Neuronal stem cell (in vitro differentiated cells): ENCODE measurements at regions not wholly inside any gene's neighbourhood (a gene's known extent, or its start where the extent isn't known, plus 50 kb on each side); places are given as distances from the start of the nearest gene placed in this dataset.

Experiments used
- DNase-seq: peaks from one replicate; pipeline ENCODE4 v3.0.0-alpha.2; 2013; ENCODE audit warnings: low spot score
- H2AFZ ChIP-seq: one replicate; pipeline ENCODE4 v1.6.1; 2013; ENCODE audit warnings: mild to moderate bottlenecking, low read length, inconsistent platforms
- H2AK5ac ChIP-seq: 2 replicates; pipeline ENCODE4 v1.6.1; 2013; ENCODE audit warnings: low read depth, mild to moderate bottlenecking, inconsistent platforms, low read length, moderate library complexity, mixed read lengths
- H2BK120ac ChIP-seq: 2 replicates; pipeline ENCODE4 v1.6.1; 2013; ENCODE audit warnings: low read depth, mild to moderate bottlenecking, inconsistent platforms, low read length, moderate library complexity, mixed read lengths
- H2BK12ac ChIP-seq: one replicate; pipeline ENCODE4 v1.6.1; 2013; ENCODE audit warnings: low read length, inconsistent platforms
- H2BK15ac ChIP-seq: 2 replicates; pipeline ENCODE4 v1.6.1; 2013; ENCODE audit warnings: mild to moderate bottlenecking, low read length, inconsistent platforms, mixed read lengths
- H2BK5ac ChIP-seq: one replicate; pipeline ENCODE4 v1.6.1; 2013; ENCODE audit warnings: inconsistent platforms, mild to moderate bottlenecking, low read length, moderate library complexity
- H3K14ac ChIP-seq: one replicate; pipeline ENCODE4 v1.6.1; 2013; ENCODE audit warnings: low read length, inconsistent platforms
- H3K18ac ChIP-seq: 2 replicates; pipeline ENCODE4 v1.6.1; 2013; ENCODE audit warnings: low read length, inconsistent platforms
- H3K23ac ChIP-seq: 2 replicates; pipeline ENCODE4 v1.6.1; 2013; ENCODE audit warnings: low read depth, mild to moderate bottlenecking, mixed read lengths, low read length, inconsistent platforms; ENCODE audit not compliant: poor library complexity
- H3K27ac ChIP-seq: replicated peaks from 3 replicates; pipeline ENCODE4 v1.5.1; 2013; ENCODE audit warnings: low read length, inconsistent platforms
- H3K27me3 ChIP-seq, 3 experiments: 2 replicates each; pipeline ENCODE4 v1.6.1; 2013; ENCODE audit warnings: low read length in 3 of 3, mild to moderate bottlenecking in 2 of 3, inconsistent platforms in 1 of 3, low read depth in 1 of 3, mixed read lengths in 1 of 3, moderate library complexity in 1 of 3; ENCODE audit not compliant: control insufficient read depth in 3 of 3, insufficient read depth in 3 of 3
- H3K36me3 ChIP-seq, 2 donors: replicated peaks in 1 of 2; 2 replicates each; pipeline ENCODE4 v1.6.1; 2013; ENCODE audit warnings: low read length in 2 of 2; ENCODE audit not compliant: control insufficient read depth in 2 of 2, insufficient read depth in 2 of 2
- H3K4ac ChIP-seq: 2 replicates; pipeline ENCODE4 v1.6.1; 2013; ENCODE audit warnings: inconsistent platforms, mild to moderate bottlenecking, low read length, moderate library complexity
- H3K4me1 ChIP-seq, 2 donors: 1 replicate in 1 of 2; 2 replicates in 1 of 2; pipeline ENCODE4 v1.6.1; 2013; ENCODE audit warnings: low read length in 2 of 2, low read depth in 1 of 2; ENCODE audit not compliant: control insufficient read depth in 2 of 2, insufficient read depth in 1 of 2
- H3K4me2 ChIP-seq: one replicate; pipeline ENCODE4 v1.6.1; 2013; ENCODE audit warnings: mild to moderate bottlenecking, low read length, inconsistent platforms; ENCODE audit not compliant: insufficient read depth, poor library complexity, severe bottlenecking
- H3K4me3 ChIP-seq, 2 donors: 2 replicates each; pipeline ENCODE4 v1.5.1; 2013; ENCODE audit warnings: low read length in 2 of 2, mild to moderate bottlenecking in 2 of 2, inconsistent platforms in 1 of 2, moderate library complexity in 1 of 2
- H3K79me1 ChIP-seq: one replicate; pipeline ENCODE4 v1.6.1; 2013; ENCODE audit warnings: low read depth, mild to moderate bottlenecking, inconsistent platforms, low read length, moderate library complexity
- H3K9ac ChIP-seq: one replicate; pipeline ENCODE4 v1.6.1; 2013; ENCODE audit warnings: mild to moderate bottlenecking, low read depth, low read length, inconsistent platforms; ENCODE audit not compliant: poor library complexity
- H3K9me3 ChIP-seq, 2 donors: replicated peaks in 1 of 2; 2 replicates each; pipeline versions ENCODE3 to v1.6.1; 2013; ENCODE audit warnings: low read length in 2 of 2, mild to moderate bottlenecking in 2 of 2, inconsistent platforms in 1 of 2, low read depth in 1 of 2, mixed read lengths in 1 of 2, moderate library complexity in 1 of 2; ENCODE audit not compliant: control insufficient read depth in 2 of 2, insufficient read depth in 1 of 2
- H4K8ac ChIP-seq: one replicate; pipeline ENCODE4 v1.6.1; 2013; ENCODE audit warnings: low read depth, mild to moderate bottlenecking, inconsistent platforms, low read length, moderate library complexity
- H4K91ac ChIP-seq: one replicate; pipeline ENCODE4 v1.6.1; 2013; ENCODE audit warnings: low read length, low read depth, mild to moderate bottlenecking, inconsistent platforms; ENCODE audit not compliant: poor library complexity
- WGBS, 2 donors: extraction: QIAGEN DNeasy Blood & Tissue Kit; methylation state at CpG; one replicate each; pipeline ENCODE4 v1.1.7; 2013; ENCODE audit warnings: missing lambda C conversion rate in 2 of 2, mixed read lengths in 1 of 2; ENCODE audit not compliant: insufficient read length in 2 of 2, insufficient replicate concordance in 1 of 2; ENCODE audit errors: extremely low coverage in 2 of 2; 5-methylcytosine and 5-hydroxymethylcytosine counted together

- no peak overlapping the region for H3K4me2 ChIP-seq
- H4K91ac ChIP-seq, result no peak overlapping the region
- no CpG with 5 or more reads among the region's 12 CpGs for WGBS, 2 donors
- H3K9ac ChIP-seq, result no peak overlapping the region
- no peak overlapping the region for H3K18ac ChIP-seq
- peak overlapping the region; percentile 12 for H3K23ac ChIP-seq
- no peak for DNase-seq
- no peak overlapping the region for H3K14ac ChIP-seq
- no peak overlapping the region for H2BK5ac ChIP-seq
- H3K27ac ChIP-seq, result no peak overlapping the region
- H3K4me1 ChIP-seq, result peaks cover 0 to 1% of the 10 kb centered on the region in 2 donors
- no peak overlapping the region for H2BK15ac ChIP-seq
- H3K4me3 ChIP-seq, result no peak overlapping the region
- no peaks in the 10 kb centered on the region for H3K36me3 ChIP-seq
- no peak overlapping the region for H2AFZ ChIP-seq
- no peak overlapping the region for H2BK120ac ChIP-seq
- no peaks in the 10 kb centered on the region for H3K9me3 ChIP-seq
- H2BK12ac ChIP-seq, result no peak overlapping the region
- no peaks in the 10 kb centered on the region for H3K27me3 ChIP-seq
- no peak overlapping the region for H4K8ac ChIP-seq
- no peaks in the 10 kb centered on the region for H3K79me1 ChIP-seq
- no peak overlapping the region for H3K4ac ChIP-seq
- no peak overlapping the region for H2AK5ac ChIP-seq
Observed at GRCh38 chr15:100759698-100760356, 119.8 kb upstream of the ALDH1A3 start.

GRCh38 chr15:100760357-100760903 is 119.2 kb upstream of the ALDH1A3 start:
- no peak overlapping the region for H3K23ac ChIP-seq
- H3K27ac ChIP-seq, result no peak overlapping the region
- no peak overlapping the region for H3K4me2 ChIP-seq
- no peak overlapping the region for H3K4ac ChIP-seq
- no peaks in the 10 kb centered on the region for H3K9me3 ChIP-seq
- H3K36me3 ChIP-seq, result no peaks in the 10 kb centered on the region
- H3K4me1 ChIP-seq, result peaks cover 0 to 1% of the 10 kb centered on the region in 2 donors
- no peak overlapping the region for H2AFZ ChIP-seq
- H3K79me1 ChIP-seq, result no peaks in the 10 kb centered on the region
- H2BK15ac ChIP-seq, result no peak overlapping the region
- no peak overlapping the region for H3K9ac ChIP-seq
- H4K91ac ChIP-seq, result no peak overlapping the region
- H3K27me3 ChIP-seq, result no peaks in the 10 kb centered on the region
- H3K4me3 ChIP-seq, result no peak overlapping the region
- no peak overlapping the region for H3K18ac ChIP-seq
- H2BK5ac ChIP-seq, result no peak overlapping the region
- no peak overlapping the region for H2AK5ac ChIP-seq
- no CpG with 5 or more reads among the region's 6 CpGs for WGBS, 2 donors
- H2BK120ac ChIP-seq, result no peak overlapping the region
- no peak overlapping the region for H4K8ac ChIP-seq
- no peak for DNase-seq
- H3K14ac ChIP-seq, result no peak overlapping the region
- H2BK12ac ChIP-seq, result no peak overlapping the region

GRCh38 chr15:100761290-100761935 is 118.2 kb upstream of the ALDH1A3 start:
- H3K4me1 ChIP-seq, result peaks cover 0 to 4% of the 10 kb centered on the region in 2 donors
- H4K8ac ChIP-seq, result no peak overlapping the region
- no peak overlapping the region for H2BK120ac ChIP-seq
- H2BK5ac ChIP-seq, result no peak overlapping the region
- no peak overlapping the region for H3K4me2 ChIP-seq
- H2AFZ ChIP-seq, result no peak overlapping the region
- H3K4ac ChIP-seq, result no peak overlapping the region
- no peak overlapping the region for H3K23ac ChIP-seq
- no peak for DNase-seq
- H3K79me1 ChIP-seq, result no peaks in the 10 kb centered on the region
- no peak overlapping the region for H4K91ac ChIP-seq
- no peaks in the 10 kb centered on the region for H3K36me3 ChIP-seq
- no peak overlapping the region for H3K4me3 ChIP-seq
- H2AK5ac ChIP-seq, result peak overlapping the region; percentile 15
- H3K14ac ChIP-seq, result no peak overlapping the region
- no peak overlapping the region for H3K9ac ChIP-seq
- no peak overlapping the region for H2BK15ac ChIP-seq
- H3K27ac ChIP-seq, result no peak overlapping the region
- no peaks in the 10 kb centered on the region for H3K27me3 ChIP-seq
- no peaks in the 10 kb centered on the region for H3K9me3 ChIP-seq
- WGBS, 2 donors, result no CpG with 5 or more reads among the region's 13 CpGs
- H3K18ac ChIP-seq, result peak overlapping the region; percentile 6
- H2BK12ac ChIP-seq, result no peak overlapping the region

DNA sequence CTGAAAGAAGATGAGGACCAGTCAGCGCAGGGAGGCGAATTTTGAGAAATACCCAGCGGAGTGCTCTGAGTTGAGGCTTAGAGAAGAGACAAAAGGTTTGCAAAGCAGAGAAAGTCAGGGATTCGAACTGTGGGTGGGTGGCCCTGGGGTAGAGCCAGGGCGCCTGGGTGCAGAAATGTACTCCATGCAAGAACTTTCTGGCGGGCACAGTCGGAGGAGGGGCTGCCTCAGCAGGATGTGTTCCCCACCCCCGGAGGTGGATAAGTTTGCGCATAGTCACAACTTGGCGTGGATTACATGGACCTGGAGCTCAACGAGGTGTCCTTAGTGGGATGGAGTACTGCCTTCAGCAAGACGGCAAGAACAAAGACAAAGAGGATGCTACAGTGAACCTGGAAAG is 117.3 kb upstream of the ALDH1A3 start:
- Histone ChIP-seq H3K36me3 (no peaks in the 10 kb centered on the region), H3K4me2 (no peak overlapping the region), H4K8ac (no peak overlapping the region), H3K4ac (no peak overlapping the region), H3K4me1 (peaks cover 0 to 7% of the 10 kb centered on the region in 2 donors), H3K79me1 (no peaks in the 10 kb centered on the region), H3K14ac (no peak overlapping the region), H3K18ac (no peak overlapping the region), H3K27ac (no peak overlapping the region), H2AFZ (no peak overlapping the region), H2BK120ac (no peak overlapping the region), H2BK12ac (no peak overlapping the region), H2AK5ac (no peak overlapping the region), H3K9ac (no peak overlapping the region), H3K27me3 (no peaks in the 10 kb centered on the region), H2BK5ac (no peak overlapping the region), H3K4me3 (no peak overlapping the region), H3K9me3 (no peaks in the 10 kb centered on the region), H4K91ac (no peak overlapping the region), H2BK15ac (peak overlapping the region; percentile 72), H3K23ac (no peak overlapping the region)
- no CpG with 5 or more reads among the region's 12 CpGs for WGBS, 2 donors
- no peak for DNase-seq
